IMR-90 (cell line): ENCODE measurements at regions not wholly inside any gene's neighbourhood (a gene's known extent, or its start where the extent isn't known, plus 50 kb on each side); places are given as distances from the start of the nearest gene placed in this dataset.

Experiments used
- ATAC-seq: fragments of 200-7000 bp; cut with Tn5 transposase; 2 replicates; pipeline ENCODE4 v1.9.1; 2020; ENCODE audit warnings: low read depth, mild to moderate bottlenecking, moderate library complexity
- BruUV-seq: library from RNA; stranded (reverse); fragments of 400-500 nt; replicated peaks from 2 replicates; lab custom pipeline; 2021; lab: Mats Ljungman, UMichigan
- CTCF ChIA-PET: fragments of 300-600 bp; formaldehyde crosslinking; extraction: SDS; loops from one replicate; lab custom pipeline; 2021; ENCODE audit warnings: antibody characterized with exemption; lab: Yijun Ruan, JAX
- POLR2A ChIA-PET: fragments of 300-600 bp; sonication (Branson Sonifier 250); formaldehyde crosslinking; loops from one replicate; lab custom pipeline; 2022; ENCODE audit warnings: antibody characterized with exemption; ENCODE audit not compliant: unreplicated experiment; lab: Charles Lee
- DNase-seq: peaks from one replicate; pipeline ENCODE4 v3.0.0; 2013
- H2AFZ ChIP-seq: replicated peaks from 2 replicates; pipeline ENCODE3; 2013; ENCODE audit warnings: low read length, mild to moderate bottlenecking; ENCODE audit not compliant: poor library complexity
- H2AK5ac ChIP-seq: 2 replicates; pipeline ENCODE4 v1.6.1; 2013; ENCODE audit warnings: low read depth, low read length, inconsistent platforms
- H2AK9ac ChIP-seq: replicated peaks from 2 replicates; pipeline ENCODE3; 2013; ENCODE audit warnings: mild to moderate bottlenecking, low read depth, low read length, moderate library complexity; ENCODE audit not compliant: poor library complexity
- H2BK120ac ChIP-seq: 2 replicates; pipeline ENCODE4 v1.6.1; 2013; ENCODE audit warnings: low read depth, low read length, inconsistent platforms
- H2BK15ac ChIP-seq: 3 replicates; pipeline ENCODE4 v1.6.1; 2013; ENCODE audit warnings: low read depth, low read length, inconsistent platforms
- H2BK20ac ChIP-seq: 2 replicates; pipeline ENCODE4 v1.6.1; 2013; ENCODE audit warnings: low read depth, mild to moderate bottlenecking, inconsistent platforms, low read length, moderate library complexity
- H2BK5ac ChIP-seq: 2 replicates; pipeline ENCODE4 v1.6.1; 2013; ENCODE audit warnings: mild to moderate bottlenecking, low read depth, low read length, inconsistent platforms; ENCODE audit not compliant: poor library complexity, severe bottlenecking
- H3K14ac ChIP-seq: replicated peaks from 2 replicates; pipeline ENCODE4 v1.6.1; 2013; ENCODE audit warnings: low read depth, low read length, inconsistent platforms
- H3K18ac ChIP-seq: 2 replicates; pipeline ENCODE4 v1.6.1; 2013; ENCODE audit warnings: low read depth, low read length, control low read depth
- H3K23ac ChIP-seq: 2 replicates; pipeline ENCODE4 v1.6.1; 2013; ENCODE audit warnings: low read depth, low read length, inconsistent platforms
- H3K27ac ChIP-seq: 2 replicates; pipeline ENCODE4 v1.5.1; 2013; ENCODE audit warnings: mild to moderate bottlenecking, control low read depth, low read length; ENCODE audit not compliant: insufficient read depth
- H3K27me3 ChIP-seq: 2 replicates; pipeline ENCODE4 v1.6.1; 2013; ENCODE audit warnings: low read length; ENCODE audit not compliant: control insufficient read depth, insufficient read depth
- H3K36me3 ChIP-seq: 2 replicates; pipeline ENCODE4 v1.6.1; 2013; ENCODE audit warnings: low read length, mixed read lengths; ENCODE audit not compliant: control insufficient read depth, insufficient read depth
- H3K4ac ChIP-seq: 2 replicates; pipeline ENCODE4 v1.6.1; 2013; ENCODE audit warnings: low read depth, low read length, inconsistent platforms
- H3K4me1 ChIP-seq: 2 replicates; pipeline ENCODE4 v1.6.1; 2013; ENCODE audit warnings: low read length, mixed read lengths; ENCODE audit not compliant: control insufficient read depth, insufficient read depth
- H3K4me2 ChIP-seq: 2 replicates; pipeline ENCODE4 v1.6.1; 2013; ENCODE audit warnings: low read depth, mild to moderate bottlenecking, control low read depth, low read length, moderate library complexity
- H3K4me3 ChIP-seq: 2 replicates; pipeline ENCODE4 v1.5.1; 2013; ENCODE audit warnings: low read depth, mild to moderate bottlenecking, control low read depth, low read length, moderate library complexity; ENCODE audit not compliant: insufficient read depth
- H3K56ac ChIP-seq: 2 replicates; pipeline ENCODE4 v1.6.1; 2013; ENCODE audit warnings: low read length, inconsistent platforms; ENCODE audit not compliant: insufficient read depth; ENCODE audit errors: extremely low read depth
- H3K79me1 ChIP-seq, 2 experiments: 2 replicates each; pipeline ENCODE4 v1.6.1; 2013; ENCODE audit warnings: low read length in 2 of 2, inconsistent platforms in 1 of 2, low read depth in 1 of 2
- H3K9ac ChIP-seq: 2 replicates; pipeline ENCODE4 v1.6.1; 2013; ENCODE audit warnings: low read depth, low read length, control low read depth
- H3K9me1 ChIP-seq: 2 replicates; pipeline ENCODE4 v1.6.1; 2013; ENCODE audit warnings: low read length, inconsistent platforms; ENCODE audit not compliant: insufficient read depth
- H3K9me3 ChIP-seq: 2 replicates; pipeline ENCODE4 v1.6.1; 2013; ENCODE audit warnings: low read length; ENCODE audit not compliant: control insufficient read depth, insufficient read depth
- H4K20me1 ChIP-seq: 2 replicates; pipeline ENCODE4 v1.6.1; 2013; ENCODE audit warnings: low read length, inconsistent platforms; ENCODE audit not compliant: insufficient read depth
- H4K5ac ChIP-seq: 2 replicates; pipeline ENCODE4 v1.6.1; 2013; ENCODE audit warnings: mild to moderate bottlenecking, low read depth, low read length, control low read depth
- H4K8ac ChIP-seq, 2 experiments: 2 replicates each; pipeline ENCODE4 v1.6.1; 2013; ENCODE audit warnings: low read depth in 2 of 2, low read length in 2 of 2, control low read depth in 1 of 2, inconsistent platforms in 1 of 2
- H4K91ac ChIP-seq: 2 replicates; pipeline ENCODE4 v1.6.1; 2013; ENCODE audit warnings: low read depth, low read length, inconsistent platforms; ENCODE audit not compliant: insufficient read depth
- BHLHE40 ChIP-seq: fragments of 150-350 bp; IDR thresholded peaks from 2 replicates; pipeline ENCODE4 v1.6.1; 2016; ENCODE audit warnings: mild to moderate bottlenecking, low read depth, low read length
- CEBPB ChIP-seq: IDR thresholded peaks from 2 replicates; pipeline ENCODE4 v1.6.1; 2012; ENCODE audit warnings: low read depth, low read length, improper control_type of control experiment
- CHD1 ChIP-seq: IDR thresholded peaks from 2 replicates; pipeline ENCODE4 v1.6.1; 2012; ENCODE audit warnings: low read depth, low read length, improper control_type of control experiment
- ELK1 ChIP-seq: fragments of 150-350 bp; IDR thresholded peaks from 2 replicates; pipeline ENCODE4 v1.6.1; 2016; ENCODE audit warnings: low read depth, mild to moderate bottlenecking, low read length, moderate library complexity, borderline replicate concordance
- FOS ChIP-seq: fragments of 150-350 bp; IDR thresholded peaks from 2 replicates; pipeline ENCODE4 v1.6.1; 2016; ENCODE audit warnings: low read depth, low read length
- MAFK ChIP-seq: IDR thresholded peaks from 2 replicates; pipeline ENCODE4 v1.6.1; 2012; ENCODE audit warnings: low read depth, low read length, improper control_type of control experiment
- MXI1 ChIP-seq: IDR thresholded peaks from 2 replicates; pipeline ENCODE4 v1.6.1; 2012; ENCODE audit warnings: low read depth, mild to moderate bottlenecking, low read length, moderate library complexity, borderline replicate concordance
- NFE2L2 ChIP-seq: fragments of 150-350 bp; IDR thresholded peaks from 2 replicates; pipeline ENCODE4 v1.6.1; 2016; ENCODE audit warnings: low read depth, mild to moderate bottlenecking, low read length
- POLR2A ChIP-seq: IDR thresholded peaks from 2 replicates; pipeline ENCODE4 v1.6.1; 2012; ENCODE audit warnings: mild to moderate bottlenecking, low read depth, low read length
- RAD21 ChIP-seq: IDR thresholded peaks from 2 replicates; pipeline ENCODE4 v1.6.1; 2012; ENCODE audit warnings: low read length, improper control_type of control experiment
- RFX5 ChIP-seq: IDR thresholded peaks from 2 replicates; pipeline ENCODE4 v1.8.0; 2012; ENCODE audit warnings: low read depth, mild to moderate bottlenecking, low read length, moderate library complexity
- SMC3 ChIP-seq: fragments of 150-350 bp; IDR thresholded peaks from 2 replicates; pipeline ENCODE4 v1.6.1; 2016; ENCODE audit warnings: low read depth, mild to moderate bottlenecking, antibody characterized with exemption, low read length, moderate library complexity
- USF2 ChIP-seq: fragments of 150-350 bp; IDR thresholded peaks from 2 replicates; pipeline ENCODE4 v1.6.1; 2017; ENCODE audit warnings: mild to moderate bottlenecking, antibody characterized with exemption, low read length, low read depth
- WGBS, 2 experiments: methylation state at CpG; one replicate each; pipeline versions ENCODE4 v1.1.5 to v1.1.7; 2013; ENCODE audit warnings: missing lambda C conversion rate in 2 of 2; ENCODE audit not compliant: insufficient read length in 1 of 2; ENCODE audit errors: extremely low coverage in 2 of 2; 5-methylcytosine and 5-hydroxymethylcytosine counted together
- dilution Hi-C: fragments of 300-500 bp; cut with HindIII; formaldehyde crosslinking; loops from one replicate; pipeline ENCODE4 v1.14.3; 2018; ENCODE audit warnings: low sequenced_read_pairs; ENCODE audit not compliant: unreplicated experiment
- in situ Hi-C: fragments of 300-500 bp; cut with MboI; formaldehyde crosslinking; loops from 3 replicates; pipeline ENCODE4 v1.14.3; 2019; ENCODE audit warnings: low sequenced_read_pairs, inconsistent platforms, mixed read lengths
- intact Hi-C: fragments of 100-400 bp; cut with micrococcal nuclease; formaldehyde crosslinking; loops from 2 replicates; pipeline ENCODE4 v1.10.0; 2022

DNA sequence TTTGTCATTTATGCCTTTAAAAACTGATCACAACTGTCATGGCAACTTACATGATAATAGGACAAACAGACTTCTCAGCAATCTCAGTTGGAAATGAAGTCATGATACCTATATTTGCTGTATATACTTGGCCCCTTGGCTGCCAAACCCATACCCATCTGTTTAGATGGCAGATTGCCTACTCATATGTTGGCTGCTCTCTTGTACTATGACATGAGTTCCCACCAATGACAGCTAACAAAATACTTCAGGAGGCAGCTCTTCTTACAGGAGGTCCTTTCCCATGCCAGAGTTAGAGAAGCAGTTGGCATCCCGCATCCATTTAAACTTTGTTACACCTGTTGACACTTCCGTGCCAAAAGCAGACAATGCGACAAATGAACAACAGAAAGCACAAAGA, 603.1 kb upstream of the ADGRL2 start:
- no peak overlapping the region for H3K9ac ChIP-seq
- H3K4me1 ChIP-seq: no peaks in the 10 kb centered on the region
- dilution Hi-C loops (no loop called here), in situ Hi-C loops (no loop called here), intact Hi-C loops (no loop called here)
- H4K5ac ChIP-seq: no peak overlapping the region
- no peak overlapping the region for H2BK20ac ChIP-seq
- H3K56ac ChIP-seq: no peak overlapping the region
- H3K79me1 ChIP-seq: no peaks in the 10 kb centered on the region
- H3K4ac ChIP-seq: no peak overlapping the region
- H2AK5ac ChIP-seq: no peak overlapping the region
- H3K18ac ChIP-seq: no peak overlapping the region
- ATAC-seq: no peak
- no peak overlapping the region for H2BK5ac ChIP-seq
- no peaks in the 10 kb centered on the region for H4K20me1 ChIP-seq
- H2BK120ac ChIP-seq: no peak overlapping the region
- no TSS peak for BruUV-seq
- H4K91ac ChIP-seq: no peak overlapping the region
- H3K4me2 ChIP-seq: no peak overlapping the region
- no peak overlapping the region for H2AFZ ChIP-seq
- H3K4me3 ChIP-seq: no peak overlapping the region
- no peaks in the 10 kb centered on the region for H3K9me3 ChIP-seq
- H3K14ac ChIP-seq: no peak overlapping the region
- H3K27ac ChIP-seq: no peak overlapping the region
- H3K23ac ChIP-seq: no peak overlapping the region
- no CpG with 5 or more reads among the region's 3 CpGs for WGBS, 2 experiments
- no peaks in the 10 kb centered on the region for H3K9me1 ChIP-seq
- no peak overlapping the region for H2BK15ac ChIP-seq
- no peaks in the 10 kb centered on the region for H3K27me3 ChIP-seq
- ChIA-PET CTCF (interaction anchor here (0.6 kb wide), 1 partner anchor 85 kb away, joined by 4 read pairs; no protein-coding TSS in a partner anchor), POLR2A (no interaction called here)
- H4K8ac ChIP-seq: no peak overlapping the region
- H2AK9ac ChIP-seq: no peak overlapping the region
- H3K36me3 ChIP-seq: no peaks in the 10 kb centered on the region
- no peak for DNase-seq
- TF ChIP-seq POLR2A (no peak), MXI1 (no peak), CEBPB (no peak), FOS (no peak), NFE2L2 (no peak), USF2 (no peak), CHD1 (no peak), RAD21 (no peak), RFX5 (no peak), BHLHE40 (no peak), ELK1 (no peak), MAFK (no peak), SMC3 (no peak)
